PC-3 (cell line): ENCODE measurements at regions not wholly inside any gene's neighbourhood (a gene's known extent, or its start where the extent isn't known, plus 50 kb on each side); places are given as distances from the start of the nearest gene placed in this dataset.
"Not testable (repeated sequence)": the region's sequence is repeated elsewhere in the genome, so short reads cannot be mapped to it uniquely, and the experiment has no call there.

Experiments
- ATAC-seq: fragments of 200-7000 bp; cut with Tn5 transposase; 2 replicates; pipeline ENCODE4 v1.9.1; 2020; ENCODE audit warnings: mild to moderate bottlenecking, moderate library complexity
- BruUV-seq: library from RNA; stranded (reverse); fragments of 400-500 nt; replicated peaks from 2 replicates; lab custom pipeline; 2021; lab: Mats Ljungman, UMichigan
- CTCF ChIA-PET: fragments of 300-600 bp; sonication (Branson Sonifier 250); formaldehyde crosslinking; loops from one replicate; lab custom pipeline; 2022; ENCODE audit warnings: antibody characterized with exemption; lab: Charles Lee
- POLR2A ChIA-PET: fragments of 300-600 bp; sonication (Branson Sonifier 250); formaldehyde crosslinking; loops from one replicate; lab custom pipeline; 2022; ENCODE audit warnings: antibody characterized with exemption; ENCODE audit not compliant: unreplicated experiment; lab: Charles Lee
- DNase-seq: peaks from one replicate; pipeline ENCODE4 v3.0.0-alpha.2; 2015
- H2AFZ ChIP-seq: fragments of 300-600 bp; sonication (generic); 2 replicates; pipeline ENCODE4 v1.6.0; 2016; ENCODE audit warnings: antibody characterized with exemption, low read length
- H3F3A ChIP-seq: fragments of 300-600 bp; sonication (generic); one replicate; pipeline ENCODE4 v1.6.0; 2017; ENCODE audit warnings: antibody characterized with exemption, low read length, control low read depth, mild to moderate bottlenecking; ENCODE audit not compliant: unreplicated experiment
- H3K27ac ChIP-seq: fragments of 300-600 bp; sonication (generic); 2 replicates; pipeline ENCODE4 v1.5.1; 2016; ENCODE audit warnings: mild to moderate bottlenecking, low read length
- H3K27me3 ChIP-seq: fragments of 300-600 bp; sonication (generic); 2 replicates; pipeline ENCODE4 v1.6.1; 2016; ENCODE audit warnings: low read length, mixed read lengths
- H3K36me3 ChIP-seq: fragments of 300-600 bp; sonication (generic); 2 replicates; pipeline ENCODE4 v1.6.1; 2016; ENCODE audit warnings: low read depth, mixed run types, low read length, mixed read lengths
- H3K4me1 ChIP-seq: fragments of 300-600 bp; sonication (generic); 2 replicates; pipeline ENCODE4 v1.5.1; 2016; ENCODE audit warnings: low read length; ENCODE audit not compliant: insufficient read depth
- H3K4me2 ChIP-seq: fragments of 300-600 bp; sonication (generic); 2 replicates; pipeline ENCODE4 v1.6.0; 2016; ENCODE audit warnings: low read length
- H3K4me3 ChIP-seq: fragments of 300-600 bp; sonication (generic); 2 replicates; pipeline ENCODE4 v1.5.1; 2016; ENCODE audit warnings: mild to moderate bottlenecking, low read length, mixed read lengths
- H3K79me2 ChIP-seq: fragments of 300-600 bp; sonication (generic); 2 replicates; pipeline ENCODE4 v1.6.1; 2017; ENCODE audit warnings: low read length, mixed read lengths
- H3K9ac ChIP-seq: fragments of 300-600 bp; sonication (generic); 2 replicates; pipeline ENCODE4 v1.6.0; 2016; ENCODE audit warnings: mild to moderate bottlenecking, low read length
- H3K9me2 ChIP-seq: fragments of 300-600 bp; sonication (generic); replicated peaks from 2 replicates; pipeline ENCODE4 v1.6.1; 2016; ENCODE audit warnings: mixed run types, low read length, mixed read lengths
- H3K9me3 ChIP-seq: fragments of 300-600 bp; sonication (generic); 2 replicates; pipeline ENCODE4 v1.6.1; 2016; ENCODE audit warnings: low read length, mixed read lengths
- H4K20me1 ChIP-seq: fragments of 300-600 bp; sonication (generic); 2 replicates; pipeline ENCODE4 v1.6.1; 2016; ENCODE audit warnings: low read length, mixed read lengths
- EZH2 ChIP-seq: fragments of 300-600 bp; sonication (generic); IDR thresholded peaks from one replicate; pipeline ENCODE4 v1.6.1; 2017; ENCODE audit warnings: antibody characterized with exemption, mild to moderate bottlenecking, low read length; ENCODE audit not compliant: unreplicated experiment
- EZH2phosphoT487 ChIP-seq: fragments of 300-600 bp; sonication (generic); IDR thresholded peaks from 2 replicates; pipeline ENCODE4 v1.6.1; 2018; ENCODE audit warnings: mild to moderate bottlenecking, antibody characterized with exemption, low read length, borderline replicate concordance
- intact Hi-C: fragments of 100-400 bp; cut with micrococcal nuclease; formaldehyde crosslinking; loops from 2 replicates; pipeline ENCODE4 v1.9.0; 2023
- TF ChIP-seq, protein P1 (sequence below): fragments of 300-600 bp; sonication (generic); conservative IDR thresholded peaks from 2 replicates; pipeline ENCODE4 v1.5.1; 2017; ENCODE audit warnings: antibody characterized with exemption, low read depth, mild to moderate bottlenecking, low read length

DNA sequence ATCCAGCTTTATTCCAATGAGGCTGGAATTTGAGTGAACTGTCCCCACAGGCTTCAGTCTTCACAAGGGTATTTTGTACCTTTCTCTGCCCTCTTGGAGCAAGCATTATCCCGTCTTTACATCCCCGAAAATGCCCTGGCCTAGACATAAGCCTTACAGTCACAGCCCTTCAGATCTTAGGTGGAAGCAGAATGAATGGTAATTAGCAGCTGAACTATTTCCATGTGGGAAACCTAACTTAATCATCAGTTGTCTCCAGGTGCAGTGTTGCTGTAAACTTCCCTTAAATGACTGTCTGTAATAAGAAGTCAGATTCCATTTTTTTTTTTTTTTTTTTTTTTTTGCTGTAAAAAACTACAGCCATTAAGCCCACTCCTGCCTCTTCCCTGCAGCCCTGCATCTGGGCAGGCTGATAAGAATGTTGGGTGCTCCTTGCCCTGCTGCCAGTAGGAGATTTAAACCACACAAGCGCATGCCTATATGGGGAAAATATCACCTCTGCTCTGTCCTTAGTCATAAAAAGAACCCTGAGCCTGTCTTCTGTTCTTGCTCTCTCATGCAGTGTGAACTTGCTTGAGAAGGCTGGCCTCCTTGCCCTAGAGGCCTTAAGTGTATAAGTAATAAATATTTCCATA, 426.8 kb upstream of the SLITRK5 start:
- TF ChIP-seq EZH2phosphoT487: no peak
- no peak for TF ChIP-seq EZH2
- TF ChIP-seq, protein P1, sequence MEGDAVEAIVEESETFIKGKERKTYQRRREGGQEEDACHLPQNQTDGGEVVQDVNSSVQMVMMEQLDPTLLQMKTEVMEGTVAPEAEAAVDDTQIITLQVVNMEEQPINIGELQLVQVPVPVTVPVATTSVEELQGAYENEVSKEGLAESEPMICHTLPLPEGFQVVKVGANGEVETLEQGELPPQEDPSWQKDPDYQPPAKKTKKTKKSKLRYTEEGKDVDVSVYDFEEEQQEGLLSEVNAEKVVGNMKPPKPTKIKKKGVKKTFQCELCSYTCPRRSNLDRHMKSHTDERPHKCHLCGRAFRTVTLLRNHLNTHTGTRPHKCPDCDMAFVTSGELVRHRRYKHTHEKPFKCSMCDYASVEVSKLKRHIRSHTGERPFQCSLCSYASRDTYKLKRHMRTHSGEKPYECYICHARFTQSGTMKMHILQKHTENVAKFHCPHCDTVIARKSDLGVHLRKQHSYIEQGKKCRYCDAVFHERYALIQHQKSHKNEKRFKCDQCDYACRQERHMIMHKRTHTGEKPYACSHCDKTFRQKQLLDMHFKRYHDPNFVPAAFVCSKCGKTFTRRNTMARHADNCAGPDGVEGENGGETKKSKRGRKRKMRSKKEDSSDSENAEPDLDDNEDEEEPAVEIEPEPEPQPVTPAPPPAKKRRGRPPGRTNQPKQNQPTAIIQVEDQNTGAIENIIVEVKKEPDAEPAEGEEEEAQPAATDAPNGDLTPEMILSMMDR: no peak
- no peak for DNase-seq

DNA sequence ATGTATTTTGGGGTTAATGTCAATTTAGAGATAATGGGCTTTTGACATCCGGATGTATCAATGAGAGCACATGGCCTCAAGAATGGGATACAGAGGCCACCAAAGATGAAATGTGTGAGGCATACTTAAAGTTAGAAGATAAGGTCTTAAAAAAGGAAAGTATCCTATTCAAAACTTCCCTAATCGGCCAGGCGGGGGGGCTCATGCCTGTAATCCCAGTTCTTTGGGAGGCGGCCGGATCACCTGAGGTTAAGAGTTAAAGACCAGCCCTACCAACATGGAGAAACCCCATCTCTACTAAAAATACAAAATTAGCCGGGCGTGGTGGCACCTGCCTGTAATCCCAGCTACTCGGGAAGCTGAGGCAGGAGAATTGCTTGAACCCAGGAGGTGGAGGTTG, 421.3 kb upstream of the SLITRK5 start:
- H3K9me2 ChIP-seq, H3K4me3 ChIP-seq, BruUV-seq, H3K79me2 ChIP-seq, intact Hi-C loops, H4K20me1 ChIP-seq, POLR2A ChIA-PET, H3F3A ChIP-seq, ATAC-seq, H3K4me2 ChIP-seq, H3K9me3 ChIP-seq, H3K4me1 ChIP-seq, H2AFZ ChIP-seq, H3K27ac ChIP-seq, H3K27me3 ChIP-seq, DNase-seq, H3K9ac ChIP-seq, H3K36me3 ChIP-seq: not testable (repeated sequence)
- CTCF ChIA-PET: interaction anchor here (0.7 kb wide), 1 partner anchor 278 kb away, joined by 3 read pairs; no protein-coding TSS in a partner anchor

More for the DNA sequence above, 426.8 kb upstream of the SLITRK5 start:
- no TSS peak for BruUV-seq
- Histone ChIP-seq H2AFZ (no peak overlapping the region), H4K20me1 (no peaks in the 10 kb centered on the region), H3K27ac (no peak overlapping the region), H3K9ac (no peak overlapping the region), H3K27me3 (no peaks in the 10 kb centered on the region), H3K79me2 (no peaks in the 10 kb centered on the region), H3K36me3 (no peaks in the 10 kb centered on the region), H3K4me3 (no peak overlapping the region), H3F3A (no peaks in the 10 kb centered on the region), H3K9me2 (no peaks in the 10 kb centered on the region), H3K4me1 (no peaks in the 10 kb centered on the region), H3K9me3 (no peaks in the 10 kb centered on the region), H3K4me2 (no peak overlapping the region)
- CTCF ChIA-PET: no interaction called here
- ATAC-seq: no peak
- intact Hi-C loops: no loop called here
- POLR2A ChIA-PET: no interaction called here

DNA sequence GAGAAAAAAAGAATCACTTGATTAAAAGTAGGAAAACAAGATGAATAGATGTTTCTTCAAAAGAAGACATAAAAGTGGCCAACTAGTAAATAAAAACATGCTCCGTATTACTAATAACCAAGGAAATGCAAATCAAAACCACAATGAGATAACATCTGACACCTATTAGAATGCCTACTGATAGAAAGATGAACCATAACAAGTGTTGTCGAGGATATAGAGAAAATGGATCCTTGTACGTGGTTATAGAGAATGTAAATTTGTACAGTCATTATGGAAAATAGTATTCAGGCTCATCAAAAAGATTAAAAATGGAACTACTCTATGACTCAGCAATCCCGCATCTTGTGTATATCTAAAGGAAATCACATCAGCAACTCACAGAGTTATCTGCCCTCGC, 415.8 kb upstream of the SLITRK5 start:
- Histone ChIP-seq H4K20me1 (no peaks in the 10 kb centered on the region), H3F3A (no peaks in the 10 kb centered on the region), H3K79me2 (no peaks in the 10 kb centered on the region), H2AFZ (no peak overlapping the region), H3K4me2 (no peak overlapping the region), H3K4me3 (no peak overlapping the region), H3K27ac (no peak overlapping the region), H3K4me1 (no peaks in the 10 kb centered on the region), H3K27me3 (no peaks in the 10 kb centered on the region), H3K36me3 (no peaks in the 10 kb centered on the region), H3K9me3 (no peaks in the 10 kb centered on the region), H3K9ac (no peak overlapping the region), H3K9me2 (no peaks in the 10 kb centered on the region)
- ATAC-seq: no peak
- no peak for DNase-seq
- no TSS peak for BruUV-seq
- intact Hi-C loops: no loop called here
- TF ChIP-seq EZH2phosphoT487: no peak
- TF ChIP-seq, protein P1: no peak
- TF ChIP-seq EZH2: no peak
- CTCF ChIA-PET: no interaction called here
- POLR2A ChIA-PET: no interaction called here
